GM18502 (cell line): ENCODE measurements at regions not wholly inside any gene's neighbourhood (a gene's known extent, or its start where the extent isn't known, plus 50 kb on each side); places are given as distances from the start of the nearest gene placed in this dataset.
"Not testable (repeated sequence)": the region's sequence is repeated elsewhere in the genome, so short reads cannot be mapped to it uniquely, and the experiment has no call there.

ENCODE experiments used
- ATAC-seq: cut with Tn5 transposase; IDR thresholded peaks from one replicate; pipeline ENCODE4 v1.9.1; 2021; ENCODE audit warnings: mild to moderate bottlenecking; ENCODE audit not compliant: unreplicated experiment, poor library complexity

GRCh38 chr16:52740766-52741165 lies 193.8 kb upstream of the TOX3 start:
- no peak for ATAC-seq

- no peak for ATAC-seq
These were observed 193.4 kb upstream of the TOX3 start for GRCh38 chr16:52740333-52740732.

- not testable (repeated sequence) for ATAC-seq
These were observed 192.0 kb upstream of the TOX3 start for GRCh38 chr16:52738992-52739391.

- no peak for ATAC-seq
These were observed 184.4 kb upstream of the TOX3 start for GRCh38 chr16:52731219-52731875.

GRCh38 chr16:52729731-52730130 lies 182.8 kb upstream of the TOX3 start:
- ATAC-seq = no peak

- ATAC-seq = no peak
These were observed 180.9 kb upstream of the TOX3 start for GRCh38 chr16:52727849-52728248.

- no peak for ATAC-seq
These were observed 180.5 kb upstream of the TOX3 start for GRCh38 chr16:52727441-52727840.

- ATAC-seq = no peak
These were observed 178.5 kb upstream of the TOX3 start for GRCh38 chr16:52725461-52725860.

- no peak for ATAC-seq
These were observed 178.1 kb upstream of the TOX3 start for GRCh38 chr16:52725043-52725442.

GRCh38 chr16:52721331-52721730 lies 174.4 kb upstream of the TOX3 start:
- no peak for ATAC-seq

GRCh38 chr16:52718046-52718445 lies 171.1 kb upstream of the TOX3 start:
- no peak for ATAC-seq

GRCh38 chr16:52713740-52714139 lies 166.8 kb upstream of the TOX3 start:
- no peak for ATAC-seq

GRCh38 chr16:52709306-52709705 lies 162.4 kb upstream of the TOX3 start:
- ATAC-seq = no peak

- ATAC-seq = no peak
These were observed 161.5 kb upstream of the TOX3 start for GRCh38 chr16:52708476-52708875.

- ATAC-seq = no peak
These were observed 160.9 kb upstream of the TOX3 start for GRCh38 chr16:52707676-52708337.

- ATAC-seq = no peak
These were observed 158.2 kb upstream of the TOX3 start for GRCh38 chr16:52705122-52705521.

- no peak for ATAC-seq
These were observed 151.0 kb upstream of the TOX3 start for GRCh38 chr16:52697971-52698370.

- no peak for ATAC-seq
These were observed 149.2 kb upstream of the TOX3 start for GRCh38 chr16:52696126-52696525.

- no peak for ATAC-seq
These were observed 143.5 kb upstream of the TOX3 start for GRCh38 chr16:52690468-52690867.

- ATAC-seq = no peak
These were observed 134.1 kb upstream of the TOX3 start for GRCh38 chr16:52680993-52681392.

GRCh38 chr16:52677501-52677900 lies 130.6 kb upstream of the TOX3 start:
- no peak for ATAC-seq

GRCh38 chr16:52676959-52677358 lies 130.0 kb upstream of the TOX3 start:
- no peak for ATAC-seq
